Peyer's patch (tissue), 4 donors: ENCODE measurements at regions not wholly inside any gene's neighbourhood (a gene's known extent, or its start where the extent isn't known, plus 50 kb on each side); places are given as distances from the start of the nearest gene placed in this dataset.

Source experiments
- DNase-seq, 3 donors: peaks; one replicate each; pipeline ENCODE4 v3.0.0-alpha.2; 2017 to 2019
- H3K27ac ChIP-seq, 4 donors: fragments of 200-600 bp; sonication (generic); one replicate each; pipeline ENCODE4 v1.5.1; 2016 to 2019
- H3K27me3 ChIP-seq, 2 donors: fragments of 200-600 bp; sonication (generic); one replicate each; pipeline ENCODE4 v1.5.1; 2019
- H3K36me3 ChIP-seq, 3 donors: fragments of 200-600 bp; sonication (generic); one replicate each; pipeline ENCODE4 v1.5.1; 2016 to 2019
- H3K4me1 ChIP-seq, 4 donors: fragments of 200-600 bp; sonication (generic); one replicate each; pipeline ENCODE4 v1.5.1; 2016 to 2019
- H3K4me3 ChIP-seq, 4 donors: fragments of 200-600 bp; sonication (generic); 1 replicate in 3 of 4; 2 replicates in 1 of 4; pipeline ENCODE4 v1.5.1; 2016 to 2019; ENCODE audit warnings: mild to moderate bottlenecking in 1 of 4
- H3K9me3 ChIP-seq, 4 donors: fragments of 200-600 bp; sonication (generic); one replicate each; pipeline ENCODE4 v1.5.1; 2016 to 2019; ENCODE audit warnings: mild to moderate bottlenecking in 1 of 4
- CTCF ChIP-seq, 6 experiments: fragments of 450-650 bp in 4 of 6; fragments of 200-600 bp in 2 of 6; sonication (generic) in 1 of 6; IDR thresholded peaks; one replicate each; pipeline ENCODE4 v1.5.1; 2017 to 2019; ENCODE audit warnings: antibody characterized with exemption in 6 of 6, mild to moderate bottlenecking in 3 of 6, moderate library complexity in 1 of 6
- POLR2A ChIP-seq, 2 donors: fragments of 450-650 bp; IDR thresholded peaks; one replicate each; pipeline ENCODE4 v1.5.1; 2017; ENCODE audit warnings: antibody characterized with exemption in 2 of 2, mild to moderate bottlenecking in 2 of 2, moderate library complexity in 2 of 2

GRCh38 chr13:29947839-29948238 lies 97.4 kb upstream of the UBL3 start:
- Histone ChIP-seq H3K4me1 (peaks cover 0 to 6% (median 0%) of the 10 kb centered on the region in 4 donors), H3K4me3 (no peak overlapping the region), H3K27ac (no peak overlapping the region), H3K9me3 (no peaks in the 10 kb centered on the region), H3K36me3 (no peaks in the 10 kb centered on the region), H3K27me3 (no peaks in the 10 kb centered on the region)
- no peak for DNase-seq
- TF ChIP-seq CTCF (IDR thresholded peaks at IDR 0.05): no peak
- no peak for TF ChIP-seq POLR2A (IDR thresholded peaks at IDR 0.05)

- no peak for DNase-seq
- TF ChIP-seq POLR2A (IDR thresholded peaks at IDR 0.05) (no peak), CTCF (IDR thresholded peaks at IDR 0.05) (no peak)
- Histone ChIP-seq H3K27ac (no peak overlapping the region), H3K9me3 (no peaks in the 10 kb centered on the region), H3K27me3 (no peaks in the 10 kb centered on the region), H3K4me1 (peaks cover 0 to 6% (median 0%) of the 10 kb centered on the region in 4 donors), H3K36me3 (no peaks in the 10 kb centered on the region), H3K4me3 (no peak overlapping the region)
These were observed 95.7 kb upstream of the UBL3 start for GRCh38 chr13:29946093-29946492.

- Histone ChIP-seq H3K9me3 (no peaks in the 10 kb centered on the region), H3K4me3 (no peak overlapping the region), H3K27ac (no peak overlapping the region), H3K27me3 (no peaks in the 10 kb centered on the region), H3K4me1 (peaks cover 0 to 3% (median 0%) of the 10 kb centered on the region in 4 donors), H3K36me3 (no peaks in the 10 kb centered on the region)
- no peak for TF ChIP-seq CTCF (IDR thresholded peaks at IDR 0.05)
- no peak for DNase-seq
These were observed 93.3 kb upstream of the UBL3 start for GRCh38 chr13:29943686-29944085.

- H3K27me3 ChIP-seq: no peaks in the 10 kb centered on the region
- H3K4me1 ChIP-seq: no peaks in the 10 kb centered on the region
- H3K9me3 ChIP-seq: no peaks in the 10 kb centered on the region
- no peak overlapping the region for H3K27ac ChIP-seq
- H3K36me3 ChIP-seq: no peaks in the 10 kb centered on the region
- TF ChIP-seq CTCF (IDR thresholded peaks at IDR 0.05) (no peak), POLR2A (IDR thresholded peaks at IDR 0.05) (no peak)
- no peak overlapping the region for H3K4me3 ChIP-seq
- DNase-seq: no peak
These were observed 92.9 kb upstream of the UBL3 start for GRCh38 chr13:29943273-29943672.

- no peaks in the 10 kb centered on the region for H3K27me3 ChIP-seq
- no peaks in the 10 kb centered on the region for H3K9me3 ChIP-seq
- H3K27ac ChIP-seq: no peak overlapping the region
- TF ChIP-seq CTCF (IDR thresholded peaks at IDR 0.05) (no peak), POLR2A (IDR thresholded peaks at IDR 0.05) (no peak)
- H3K36me3 ChIP-seq: no peaks in the 10 kb centered on the region
- no peak for DNase-seq
- no peak overlapping the region for H3K4me3 ChIP-seq
- H3K4me1 ChIP-seq: peaks cover 0 to 5% (median 0%) of the 10 kb centered on the region in 4 donors
These were observed 90.3 kb upstream of the UBL3 start for GRCh38 chr13:29940715-29941114.

GRCh38 chr13:29939158-29939557 lies 88.7 kb upstream of the UBL3 start:
- no peaks in the 10 kb centered on the region for H3K36me3 ChIP-seq
- no peak for DNase-seq
- H3K9me3 ChIP-seq: no peaks in the 10 kb centered on the region
- TF ChIP-seq POLR2A (IDR thresholded peaks at IDR 0.05) (no peak), CTCF (IDR thresholded peaks at IDR 0.05) (no peak)
- H3K27ac ChIP-seq: no peak overlapping the region
- no peaks in the 10 kb centered on the region for H3K27me3 ChIP-seq
- H3K4me1 ChIP-seq: peaks cover 0 to 6% (median 0%) of the 10 kb centered on the region in 4 donors
- no peak overlapping the region for H3K4me3 ChIP-seq
